ENCODE measurements at regions not wholly inside any gene's neighbourhood (a gene's known extent, or its start where the extent isn't known, plus 50 kb on each side); places are given as distances from the start of the nearest gene placed in this dataset.

- no peak for FAIRE-seq
Measured at GRCh38 chr12:125936502-125936901, 871.3 kb downstream of the AACS start.

GRCh38 chr12:125944446-125944845 is 879.2 kb downstream of the AACS start:
- FAIRE-seq: no peak

- FAIRE-seq: no peak
Measured at GRCh38 chr12:125949471-125949870, 884.2 kb downstream of the AACS start.

GRCh38 chr12:125954362-125954761 is 889.1 kb downstream of the AACS start:
- no peak for FAIRE-seq

- no peak for FAIRE-seq
Measured at GRCh38 chr12:125956186-125956585, 891.0 kb downstream of the AACS start.

- no peak for FAIRE-seq
Measured at GRCh38 chr12:125966641-125967040, 901.4 kb downstream of the AACS start.

GRCh38 chr12:125968413-125968812 is 903.2 kb downstream of the AACS start:
- FAIRE-seq: no peak

- FAIRE-seq: no peak
Measured at GRCh38 chr12:125971981-125972380, 906.7 kb downstream of the AACS start.

- no peak for FAIRE-seq
Measured at GRCh38 chr12:125978286-125978685, 913.1 kb downstream of the AACS start.

- FAIRE-seq: no peak
Measured at GRCh38 chr12:125981610-125982253, 916.5 kb downstream of the AACS start.

GRCh38 chr12:125983094-125983783 is 918.0 kb downstream of the AACS start:
- no peak for FAIRE-seq

- FAIRE-seq: no peak
Measured at GRCh38 chr12:125983784-125984500, 918.7 kb downstream of the AACS start.

- FAIRE-seq: no peak
Measured at GRCh38 chr12:125988545-125988944, 923.3 kb downstream of the AACS start.

- FAIRE-seq: no peak
Measured at GRCh38 chr12:125989696-125990095, 924.5 kb downstream of the AACS start.

GRCh38 chr12:125996443-125996842 is 931.2 kb downstream of the AACS start:
- no peak for FAIRE-seq

GRCh38 chr12:125999628-126000027 is 934.4 kb downstream of the AACS start:
- FAIRE-seq: no peak

GRCh38 chr12:126019385-126019784 is 954.1 kb downstream of the AACS start:
- FAIRE-seq: no peak

- FAIRE-seq: no peak
Measured at GRCh38 chr12:126021675-126022074, 956.4 kb downstream of the AACS start.

GRCh38 chr12:126027825-126028224 is 962.6 kb downstream of the AACS start:
- FAIRE-seq: no peak

- no peak for FAIRE-seq
Measured at GRCh38 chr12:126030573-126030972, 965.3 kb downstream of the AACS start.

GRCh38 chr12:126033751-126034150 is 968.5 kb downstream of the AACS start:
- FAIRE-seq: no peak

GRCh38 chr12:126036348-126036747 is 971.1 kb downstream of the AACS start:
- FAIRE-seq: no peak

- no peak for FAIRE-seq
Measured at GRCh38 chr12:126038434-126038833, 973.2 kb downstream of the AACS start.

GRCh38 chr12:126040307-126040706 is 975.1 kb downstream of the AACS start:
- FAIRE-seq: no peak

Measured in colon (tissue), 2 donors.